H1 (cell line): ENCODE measurements at regions not wholly inside any gene's neighbourhood (a gene's known extent, or its start where the extent isn't known, plus 50 kb on each side); places are given as distances from the start of the nearest gene placed in this dataset.

Source experiments
- CTCF ChIA-PET: fragments of 300-600 bp; sonication (Branson Sonifier 250); formaldehyde crosslinking; loops from one replicate; lab custom pipeline; 2021; ENCODE audit not compliant: partially characterized antibody; lab: Charles Lee
- POLR2A ChIA-PET: fragments of 300-600 bp; sonication (Branson Sonifier 250); formaldehyde crosslinking; loops from one replicate; lab custom pipeline; 2021; ENCODE audit warnings: inconsistent platforms; ENCODE audit not compliant: partially characterized antibody; lab: Charles Lee
- DNase-seq, 2 experiments: peaks; one replicate each; pipeline versions ENCODE4 v3.0.0 to v3.0.0-alpha.2; 2010 to 2022; ENCODE audit warnings: low spot score in 2 of 2, low read depth in 1 of 2, mixed read lengths in 1 of 2
- FAIRE-seq: peaks from 2 replicates; lab custom pipeline; 2011; peaks lifted over from hg19 to GRCh38; lab: Jason Lieb, UNC
- H2AFZ ChIP-seq: 2 replicates; pipeline ENCODE4 v1.8.1; 2012; ENCODE audit warnings: low read length, inconsistent platforms
- H2AK5ac ChIP-seq: 2 replicates; pipeline ENCODE4 v1.6.1; 2013; ENCODE audit warnings: low read depth, low read length
- H2BK120ac ChIP-seq: replicated peaks from 2 replicates; pipeline ENCODE3; 2013; ENCODE audit warnings: low read depth, low read length, inconsistent platforms
- H2BK12ac ChIP-seq: 2 replicates; pipeline ENCODE4 v1.6.1; 2013; ENCODE audit warnings: low read depth, low read length
- H2BK15ac ChIP-seq: 2 replicates; pipeline ENCODE4 v1.6.1; 2013; ENCODE audit warnings: low read length
- H2BK20ac ChIP-seq: 2 replicates; pipeline ENCODE4 v1.6.1; 2013; ENCODE audit warnings: low read length
- H2BK5ac ChIP-seq: 2 replicates; pipeline ENCODE4 v1.6.1; 2013; ENCODE audit warnings: low read depth, low read length
- H3K14ac ChIP-seq: 2 replicates; pipeline ENCODE4 v1.6.1; 2013; ENCODE audit warnings: inconsistent platforms; ENCODE audit not compliant: insufficient read length
- H3K18ac ChIP-seq: 2 replicates; pipeline ENCODE4 v1.6.1; 2013; ENCODE audit warnings: low read length; ENCODE audit errors: extremely low read depth
- H3K23ac ChIP-seq: 2 replicates; pipeline ENCODE4 v1.6.1; 2013; ENCODE audit warnings: inconsistent platforms; ENCODE audit not compliant: insufficient read length
- H3K23me2 ChIP-seq: 2 replicates; pipeline ENCODE4 v1.6.1; 2013; ENCODE audit warnings: low read depth, low read length
- H3K27ac ChIP-seq: 2 replicates; pipeline ENCODE4 v1.6.1; 2011; ENCODE audit warnings: low read depth, low read length, inconsistent platforms
- H3K27me3 ChIP-seq, 4 experiments: replicated peaks in 1 of 4; 1 replicate in 1 of 4; 2 replicates in 3 of 4; pipeline versions ENCODE4 v1.6.1 to v1.8.1; 2011 to 2013; ENCODE audit warnings: low read length in 3 of 4, mild to moderate bottlenecking in 3 of 4, inconsistent platforms in 2 of 4, mixed read lengths in 2 of 4, moderate library complexity in 1 of 4; ENCODE audit not compliant: control insufficient read depth in 3 of 4, insufficient read depth in 3 of 4; ENCODE audit errors: extremely low read depth in 1 of 4
- H3K36me3 ChIP-seq, 4 experiments: 2 replicates each; pipeline versions ENCODE4 v1.6.1 to v1.8.1; 2011 to 2013; ENCODE audit warnings: mild to moderate bottlenecking in 4 of 4, low read length in 3 of 4, moderate library complexity in 2 of 4, control low read depth in 1 of 4, inconsistent platforms in 1 of 4; ENCODE audit not compliant: insufficient read depth in 4 of 4, control insufficient read depth in 2 of 4
- H3K4ac ChIP-seq: replicated peaks from 2 replicates; pipeline ENCODE3; 2013; ENCODE audit warnings: low read length, low read depth, mixed read lengths, inconsistent platforms; ENCODE audit not compliant: insufficient read length
- H3K4me1 ChIP-seq, 4 experiments: replicated peaks in 1 of 4; 1 replicate in 1 of 4; 2 replicates in 3 of 4; pipeline versions ENCODE4 v1.6.1 to v1.8.1; 2011 to 2013; ENCODE audit warnings: low read length in 3 of 4, inconsistent platforms in 2 of 4, mixed read lengths in 1 of 4; ENCODE audit not compliant: insufficient read depth in 4 of 4, control insufficient read depth in 3 of 4
- H3K4me2 ChIP-seq, 2 experiments: 2 replicates each; pipeline versions ENCODE4 v1.6.1 to v1.8.1; 2011 to 2013; ENCODE audit warnings: low read depth in 2 of 2, low read length in 2 of 2, control low read depth in 1 of 2, inconsistent platforms in 1 of 2, mild to moderate bottlenecking in 1 of 2; ENCODE audit not compliant: insufficient read depth in 1 of 2
- H3K4me3 ChIP-seq, 4 experiments: fragments of 200-600, 300-600 bp in 1 of 4; sonication (generic), shearing (Covaris generic), sonication (Bioruptor Twin) in 1 of 4; 2 replicates each; pipeline versions ENCODE4 v1.5.1 to v1.8.1; 2011 to 2016; ENCODE audit warnings: low read length in 4 of 4, low read depth in 3 of 4, control low read depth in 2 of 4, inconsistent platforms in 2 of 4, mild to moderate bottlenecking in 2 of 4, mixed read lengths in 1 of 4, moderate library complexity in 1 of 4; ENCODE audit not compliant: insufficient read depth in 2 of 4; ENCODE audit errors: extremely low read depth in 1 of 4
- H3K56ac ChIP-seq: replicated peaks from 2 replicates; pipeline ENCODE3; 2013; ENCODE audit warnings: low read depth, mild to moderate bottlenecking, mixed read lengths, low read length, inconsistent platforms; ENCODE audit not compliant: insufficient read length
- H3K79me1 ChIP-seq: 2 replicates; pipeline ENCODE4 v1.6.1; 2013; ENCODE audit warnings: low read depth, low read length, control low read depth
- H3K79me2 ChIP-seq, 2 experiments: 2 replicates each; pipeline versions ENCODE4 v1.6.1 to v1.8.1; 2012 to 2013; ENCODE audit warnings: low read length in 2 of 2, mild to moderate bottlenecking in 2 of 2, inconsistent platforms in 1 of 2; ENCODE audit not compliant: insufficient read depth in 2 of 2, control insufficient read depth in 1 of 2
- H3K9ac ChIP-seq, 4 experiments: replicated peaks in 1 of 4; 1 replicate in 1 of 4; 2 replicates in 3 of 4; pipeline versions ENCODE4 v1.6.1 to v1.8.1; 2011 to 2013; ENCODE audit warnings: low read depth in 3 of 4, low read length in 3 of 4, control low read depth in 2 of 4, mild to moderate bottlenecking in 2 of 4, moderate library complexity in 2 of 4, inconsistent platforms in 1 of 4; ENCODE audit errors: extremely low read depth in 1 of 4
- H3K9me3 ChIP-seq, 2 experiments: 2 replicates each; pipeline versions ENCODE4 v1.6.1 to v1.8.1; 2012 to 2013; ENCODE audit warnings: mild to moderate bottlenecking in 2 of 2, moderate library complexity in 2 of 2, control low read depth in 1 of 2, inconsistent platforms in 1 of 2, low read depth in 1 of 2, low read length in 1 of 2, mixed read lengths in 1 of 2; ENCODE audit not compliant: insufficient read depth in 2 of 2
- H4K20me1 ChIP-seq, 2 experiments: replicated peaks in 1 of 2; 2 replicates each; pipeline versions ENCODE3 to v1.8.1; 2011 to 2013; ENCODE audit warnings: inconsistent platforms in 2 of 2, low read length in 2 of 2, mild to moderate bottlenecking in 1 of 2; ENCODE audit not compliant: insufficient read depth in 2 of 2, control insufficient read depth in 1 of 2
- H4K5ac ChIP-seq: 2 replicates; pipeline ENCODE4 v1.6.1; 2013; ENCODE audit warnings: low read length, low read depth, mixed read lengths, inconsistent platforms; ENCODE audit not compliant: insufficient read length
- H4K8ac ChIP-seq: 2 replicates; pipeline ENCODE4 v1.8.0; 2013; ENCODE audit warnings: mild to moderate bottlenecking, moderate library complexity, low read length, inconsistent platforms; ENCODE audit not compliant: insufficient read depth; ENCODE audit errors: extremely low read depth
- H4K91ac ChIP-seq: replicated peaks from 2 replicates; pipeline ENCODE3; 2013; ENCODE audit warnings: low read length, mixed read lengths, inconsistent platforms; ENCODE audit not compliant: insufficient read length
- BACH1 ChIP-seq: IDR thresholded peaks from 2 replicates; pipeline ENCODE4 v1.6.1; 2012; ENCODE audit warnings: low read length, improper control_type of control experiment
- CTCF ChIP-seq, 3 experiments: IDR thresholded peaks; 1 replicate in 2 of 3; 2 replicates in 1 of 3; pipeline versions ENCODE4 v1.5.1 to v1.6.1; 2011; ENCODE audit warnings: low read length in 3 of 3, mild to moderate bottlenecking in 3 of 3, inconsistent platforms in 2 of 3, low read depth in 1 of 3, moderate library complexity in 1 of 3; ENCODE audit not compliant: insufficient read depth in 1 of 3; ENCODE audit errors: control extremely low read depth in 1 of 3
- EZH2 ChIP-seq: fragments of 200-600 bp; sonication (generic); IDR thresholded peaks from 2 replicates; pipeline ENCODE4 v1.7.1; 2012; ENCODE audit warnings: low read depth, mild to moderate bottlenecking, moderate library complexity, low read length, inconsistent platforms; ENCODE audit not compliant: severe bottlenecking
- HDAC6 ChIP-seq: IDR thresholded peaks from one replicate; pipeline ENCODE4 v1.7.1; 2012; ENCODE audit warnings: low read depth, mild to moderate bottlenecking, inconsistent platforms, low read length, moderate library complexity
- POLR2AphosphoS5 ChIP-seq: IDR thresholded peaks from 2 replicates; pipeline ENCODE4 v1.6.1; 2011; ENCODE audit warnings: low read depth, low read length
- RBBP5 ChIP-seq: IDR thresholded peaks from 2 replicates; pipeline ENCODE4 v1.7.1; 2012; ENCODE audit warnings: low read depth, mild to moderate bottlenecking, inconsistent platforms, low read length, moderate library complexity, borderline replicate concordance
- RNF2 ChIP-seq: fragments of 200-900, 300-1000 bp; sonication (generic); IDR thresholded peaks from 2 replicates; pipeline ENCODE4 v1.7.1; 2016; ENCODE audit warnings: borderline replicate concordance, low read depth, mild to moderate bottlenecking, antibody characterized with exemption, low read length; ENCODE audit not compliant: poor library complexity, severe bottlenecking; ENCODE audit errors: missing control alignments
- SIN3A ChIP-seq, 2 experiments: IDR thresholded peaks in 1 of 2; conservative IDR thresholded peaks in 1 of 2; 2 replicates each; pipeline ENCODE4 v1.6.1; 2011 to 2012; ENCODE audit warnings: low read length in 2 of 2, improper control_type of control experiment in 1 of 2, low read depth in 1 of 2, mild to moderate bottlenecking in 1 of 2
- SIX5 ChIP-seq: IDR thresholded peaks from 2 replicates; pipeline ENCODE4 v1.6.1; 2011; ENCODE audit warnings: mild to moderate bottlenecking, low read depth, low read length
- ZNF274 ChIP-seq: IDR thresholded peaks from 2 replicates; pipeline ENCODE4 v1.7.0; 2012; ENCODE audit warnings: low read length, borderline replicate concordance; ENCODE audit errors: extremely low read depth
- WGBS, 2 experiments: shearing (Covaris generic) in 1 of 2; methylation state at CpG; one replicate each; pipeline versions ENCODE4 v1.1.6 to v1.1.7; 2013 to 2015; ENCODE audit warnings: low lambda C conversion rate in 2 of 2, mixed read lengths in 2 of 2, inconsistent platforms in 1 of 2, low coverage in 1 of 2, missing lambda C conversion rate in 1 of 2; ENCODE audit not compliant: insufficient replicate concordance in 2 of 2, insufficient coverage in 1 of 2, insufficient read length in 1 of 2; ENCODE audit errors: extremely low coverage in 1 of 2, missing lambda C conversion rate in 1 of 2; 5-methylcytosine and 5-hydroxymethylcytosine counted together

- H2AK5ac ChIP-seq, result no peak overlapping the region
- FAIRE-seq (no peak), DNase-seq (no peak)
- H3K27me3 ChIP-seq, result no peaks in the 10 kb centered on the region
- no peak overlapping the region for H3K18ac ChIP-seq
- H4K8ac ChIP-seq, result no peak overlapping the region
- TF ChIP-seq CTCF (IDR thresholded peaks at IDR 0.05; ENCODE audit: control extremely low read depth in 1 of 3, insufficient read depth in 1 of 3, low read depth in 1 of 3, low read length in 3 of 3), result no peak
- TF ChIP-seq SIN3A (conservative IDR thresholded peaks at IDR 0.05 in 1 of 2, IDR thresholded peaks at IDR 0.05 in 1 of 2; ENCODE audit: low read depth in 1 of 2, low read length in 2 of 2), result no peak
- no peak for TF ChIP-seq RNF2
- no peak for TF ChIP-seq RBBP5
- no peak for TF ChIP-seq ZNF274
- no peak for TF ChIP-seq BACH1
- TF ChIP-seq HDAC6, result no peak
- TF ChIP-seq SIX5, result no peak
- no peak for TF ChIP-seq EZH2
- TF ChIP-seq POLR2AphosphoS5, result no peak
- WGBS, 2 experiments, result 80% methylated on average over 2 of the region's 2 CpGs; no CpG with 5 or more reads in 1 of the 2 experiments
- H3K23me2 ChIP-seq, result no peaks in the 10 kb centered on the region
- H2BK15ac ChIP-seq, result no peak overlapping the region
- no peak overlapping the region for H3K56ac ChIP-seq
- peaks cover 0 to 8% (median 5%) of the 10 kb centered on the region in 4 experiments; a peak in 6 of 7 replicates for H3K4me1 ChIP-seq
- no peak overlapping the region for H3K4me3 ChIP-seq
- no peak overlapping the region for H2BK12ac ChIP-seq
- H3K23ac ChIP-seq, result no peak overlapping the region
- no peak overlapping the region for H3K14ac ChIP-seq
- no peaks in the 10 kb centered on the region for H3K9me3 ChIP-seq
- no peak overlapping the region for H4K5ac ChIP-seq
- no peak overlapping the region for H2BK120ac ChIP-seq
- H3K4ac ChIP-seq, result no peak overlapping the region
- H3K79me2 ChIP-seq, result no peaks in the 10 kb centered on the region
- H3K9ac ChIP-seq, result no peak overlapping the region
- no peak overlapping the region for H3K27ac ChIP-seq
- no peaks in the 10 kb centered on the region for H3K36me3 ChIP-seq
- H2BK5ac ChIP-seq, result no peak overlapping the region
- no peak overlapping the region for H4K91ac ChIP-seq
- H2BK20ac ChIP-seq, result no peak overlapping the region
- CTCF ChIA-PET, result no interaction called here
- H3K4me2 ChIP-seq, result no peak overlapping the region
- POLR2A ChIA-PET, result no interaction called here
- no peaks in the 10 kb centered on the region for H3K79me1 ChIP-seq
- H2AFZ ChIP-seq, result no peak overlapping the region
- no peaks in the 10 kb centered on the region for H4K20me1 ChIP-seq
Measured at GRCh38 chr3:55285156-55285555, 201.9 kb downstream of the WNT5A start.
